ENCODE measurements at regions not wholly inside any gene's neighbourhood (a gene's known extent, or its start where the extent isn't known, plus 50 kb on each side); places are given as distances from the start of the nearest gene placed in this dataset.

DNA sequence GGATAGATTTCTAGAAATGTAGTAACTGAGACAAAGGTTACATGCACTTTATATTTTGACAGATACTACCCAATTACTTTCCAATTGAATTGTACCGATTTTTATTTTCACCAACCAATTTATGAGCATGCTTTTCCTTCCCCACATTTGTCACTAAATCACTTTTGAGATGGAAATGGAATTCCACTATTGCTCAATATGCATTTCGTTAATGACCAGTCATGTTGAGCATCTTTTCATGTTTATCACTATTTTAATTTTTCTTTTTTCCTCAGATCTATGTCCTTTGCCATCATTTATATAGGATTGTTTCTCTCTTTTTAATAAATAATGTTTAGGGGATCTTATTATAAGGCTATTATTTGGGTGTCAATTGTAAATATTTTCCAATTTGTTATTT lies 102.8 kb upstream of the SMIM36 start:
- TF ChIP-seq, protein P1, sequence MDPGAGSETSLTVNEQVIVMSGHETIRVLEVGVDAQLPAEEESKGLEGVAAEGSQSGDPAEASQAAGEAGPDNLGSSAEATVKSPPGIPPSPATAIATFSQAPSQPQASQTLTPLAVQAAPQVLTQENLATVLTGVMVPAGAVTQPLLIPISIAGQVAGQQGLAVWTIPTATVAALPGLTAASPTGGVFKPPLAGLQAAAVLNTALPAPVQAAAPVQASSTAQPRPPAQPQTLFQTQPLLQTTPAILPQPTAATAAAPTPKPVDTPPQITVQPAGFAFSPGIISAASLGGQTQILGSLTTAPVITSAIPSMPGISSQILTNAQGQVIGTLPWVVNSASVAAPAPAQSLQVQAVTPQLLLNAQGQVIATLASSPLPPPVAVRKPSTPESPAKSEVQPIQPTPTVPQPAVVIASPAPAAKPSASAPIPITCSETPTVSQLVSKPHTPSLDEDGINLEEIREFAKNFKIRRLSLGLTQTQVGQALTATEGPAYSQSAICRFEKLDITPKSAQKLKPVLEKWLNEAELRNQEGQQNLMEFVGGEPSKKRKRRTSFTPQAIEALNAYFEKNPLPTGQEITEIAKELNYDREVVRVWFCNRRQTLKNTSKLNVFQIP (CRISPR knock-in tag; IDR thresholded peaks at IDR 0.05; ENCODE audit: borderline replicate concordance, low read depth), result no peak
- TF ChIP-seq, protein P2, sequence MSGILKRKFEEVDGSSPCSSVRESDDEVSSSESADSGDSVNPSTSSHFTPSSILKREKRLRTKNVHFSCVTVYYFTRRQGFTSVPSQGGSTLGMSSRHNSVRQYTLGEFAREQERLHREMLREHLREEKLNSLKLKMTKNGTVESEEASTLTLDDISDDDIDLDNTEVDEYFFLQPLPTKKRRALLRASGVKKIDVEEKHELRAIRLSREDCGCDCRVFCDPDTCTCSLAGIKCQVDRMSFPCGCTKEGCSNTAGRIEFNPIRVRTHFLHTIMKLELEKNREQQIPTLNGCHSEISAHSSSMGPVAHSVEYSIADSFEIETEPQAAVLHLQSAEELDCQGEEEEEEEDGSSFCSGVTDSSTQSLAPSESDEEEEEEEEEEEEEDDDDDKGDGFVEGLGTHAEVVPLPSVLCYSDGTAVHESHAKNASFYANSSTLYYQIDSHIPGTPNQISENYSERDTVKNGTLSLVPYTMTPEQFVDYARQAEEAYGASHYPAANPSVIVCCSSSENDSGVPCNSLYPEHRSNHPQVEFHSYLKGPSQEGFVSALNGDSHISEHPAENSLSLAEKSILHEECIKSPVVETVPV (CRISPR knock-in tag; IDR thresholded peaks at IDR 0.05), result no peak
- no peak for TF ChIP-seq ARNTL (CRISPR knock-in tag; IDR thresholded peaks at IDR 0.05; ENCODE audit: borderline replicate concordance, low read depth)

DNA sequence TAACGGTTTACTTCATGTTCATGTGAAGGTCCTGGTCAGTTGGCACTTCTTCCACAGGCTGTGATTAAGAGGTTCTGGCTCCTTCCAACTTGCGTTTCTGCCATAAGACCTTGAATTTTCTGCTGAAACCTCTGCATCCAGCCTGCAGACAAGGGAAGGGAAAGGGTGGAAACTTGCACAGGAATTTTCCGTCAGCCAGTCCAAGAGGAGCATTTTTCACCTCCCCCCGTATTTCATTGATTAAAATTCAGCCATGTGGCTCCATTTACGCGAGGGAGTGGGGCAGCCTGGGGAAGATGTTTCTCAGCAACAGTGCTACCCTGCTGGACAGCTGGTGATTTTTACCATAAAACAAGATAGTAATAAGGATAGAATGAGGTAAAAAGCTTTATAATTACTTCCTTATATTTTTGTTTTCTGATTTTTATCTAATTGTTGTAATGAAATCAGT lies 101.5 kb upstream of the SMIM36 start:
- peak; percentile 56; the same call in 2 of the 3 replicates for ATAC-seq
- TF ChIP-seq, protein P2 (CRISPR knock-in tag; IDR thresholded peaks at IDR 0.05), result no peak
- TF ChIP-seq, protein P3, sequence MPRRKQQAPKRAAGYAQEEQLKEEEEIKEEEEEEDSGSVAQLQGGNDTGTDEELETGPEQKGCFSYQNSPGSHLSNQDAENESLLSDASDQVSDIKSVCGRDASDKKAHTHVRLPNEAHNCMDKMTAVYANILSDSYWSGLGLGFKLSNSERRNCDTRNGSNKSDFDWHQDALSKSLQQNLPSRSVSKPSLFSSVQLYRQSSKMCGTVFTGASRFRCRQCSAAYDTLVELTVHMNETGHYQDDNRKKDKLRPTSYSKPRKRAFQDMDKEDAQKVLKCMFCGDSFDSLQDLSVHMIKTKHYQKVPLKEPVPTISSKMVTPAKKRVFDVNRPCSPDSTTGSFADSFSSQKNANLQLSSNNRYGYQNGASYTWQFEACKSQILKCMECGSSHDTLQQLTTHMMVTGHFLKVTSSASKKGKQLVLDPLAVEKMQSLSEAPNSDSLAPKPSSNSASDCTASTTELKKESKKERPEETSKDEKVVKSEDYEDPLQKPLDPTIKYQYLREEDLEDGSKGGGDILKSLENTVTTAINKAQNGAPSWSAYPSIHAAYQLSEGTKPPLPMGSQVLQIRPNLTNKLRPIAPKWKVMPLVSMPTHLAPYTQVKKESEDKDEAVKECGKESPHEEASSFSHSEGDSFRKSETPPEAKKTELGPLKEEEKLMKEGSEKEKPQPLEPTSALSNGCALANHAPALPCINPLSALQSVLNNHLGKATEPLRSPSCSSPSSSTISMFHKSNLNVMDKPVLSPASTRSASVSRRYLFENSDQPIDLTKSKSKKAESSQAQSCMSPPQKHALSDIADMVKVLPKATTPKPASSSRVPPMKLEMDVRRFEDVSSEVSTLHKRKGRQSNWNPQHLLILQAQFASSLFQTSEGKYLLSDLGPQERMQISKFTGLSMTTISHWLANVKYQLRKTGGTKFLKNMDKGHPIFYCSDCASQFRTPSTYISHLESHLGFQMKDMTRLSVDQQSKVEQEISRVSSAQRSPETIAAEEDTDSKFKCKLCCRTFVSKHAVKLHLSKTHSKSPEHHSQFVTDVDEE (CRISPR knock-in tag; IDR thresholded peaks at IDR 0.05), result peak; percentile 80; the same call in 1 of the 2 replicates
- TF ChIP-seq TCF4 (CRISPR knock-in tag; IDR thresholded peaks at IDR 0.05; ENCODE audit: borderline replicate concordance), result peak; percentile 95

More for the DNA sequence above, 102.8 kb upstream of the SMIM36 start:
- ATAC-seq, result no peak

DNA sequence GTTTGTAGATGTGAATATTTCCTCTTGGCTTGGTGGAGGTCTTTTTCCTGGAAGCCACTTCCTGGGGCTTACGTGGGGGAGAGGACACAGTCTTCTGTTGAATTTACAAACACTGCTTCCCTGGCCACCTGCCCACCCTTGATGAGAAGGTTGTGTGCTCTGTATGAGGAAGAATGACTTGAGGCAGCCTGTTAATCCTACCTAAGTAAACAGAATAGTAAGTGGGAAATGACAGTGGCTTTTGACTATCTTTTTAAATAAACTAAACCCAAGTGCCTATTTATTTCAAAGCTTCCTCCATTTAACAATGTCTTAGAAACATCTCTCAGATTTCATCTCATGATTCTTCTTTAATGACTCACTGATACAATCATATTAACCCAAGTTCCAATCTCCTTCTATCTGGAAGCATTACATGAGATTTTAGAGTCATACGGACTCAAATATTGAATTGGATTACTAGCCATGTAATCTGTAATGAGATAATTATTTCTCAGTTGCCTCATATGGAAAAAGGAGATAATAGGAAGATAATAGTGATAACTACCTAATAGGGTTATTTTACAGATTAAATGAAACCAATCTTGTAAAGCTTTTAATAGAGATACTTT lies 96.6 kb upstream of the SMIM36 start:
- ATAC-seq, result peak; percentile 78
- TF ChIP-seq ZFP30 (CRISPR knock-in tag; IDR thresholded peaks at IDR 0.05) (no peak), TOX (CRISPR knock-in tag; IDR thresholded peaks at IDR 0.05; ENCODE audit: borderline replicate concordance) (no peak), ZNF8 (CRISPR knock-in tag; IDR thresholded peaks at IDR 0.05) (0 out of 2 replicates have a peak, but pooled peaks have one; percentile 10), GLIS3 (CRISPR knock-in tag; IDR thresholded peaks at IDR 0.05) (peak; percentile 29; the same call in 1 of the 2 replicates), PPARA (CRISPR knock-in tag; IDR thresholded peaks at IDR 0.05; ENCODE audit: borderline replicate concordance) (no peak), SNAI2 (CRISPR knock-in tag; IDR thresholded peaks at IDR 0.05) (peak; percentile 65; the same call in 1 of the 2 replicates), TCF4 (CRISPR knock-in tag; IDR thresholded peaks at IDR 0.05; ENCODE audit: borderline replicate concordance) (peak; percentile 88), ZNF565 (CRISPR knock-in tag; conservative IDR thresholded peaks at IDR 0.05; ENCODE audit: low read depth) (no peak), ISL1 (CRISPR knock-in tag; IDR thresholded peaks at IDR 0.05) (peak; percentile 97), ARNTL (CRISPR knock-in tag; IDR thresholded peaks at IDR 0.05; ENCODE audit: borderline replicate concordance, low read depth) (no peak), ESRRG (CRISPR knock-in tag; IDR thresholded peaks at IDR 0.05) (no peak), ZC3H10 (CRISPR knock-in tag; IDR thresholded peaks at IDR 0.05) (no peak), ZNF70 (CRISPR knock-in tag; IDR thresholded peaks at IDR 0.05) (no peak), OSR1 (CRISPR knock-in tag; IDR thresholded peaks at IDR 0.05) (no peak), RARB (CRISPR knock-in tag; IDR thresholded peaks at IDR 0.05) (no peak), BACH2 (CRISPR knock-in tag; IDR thresholded peaks at IDR 0.05; ENCODE audit: borderline replicate concordance) (no peak)
- TF ChIP-seq, protein P4, sequence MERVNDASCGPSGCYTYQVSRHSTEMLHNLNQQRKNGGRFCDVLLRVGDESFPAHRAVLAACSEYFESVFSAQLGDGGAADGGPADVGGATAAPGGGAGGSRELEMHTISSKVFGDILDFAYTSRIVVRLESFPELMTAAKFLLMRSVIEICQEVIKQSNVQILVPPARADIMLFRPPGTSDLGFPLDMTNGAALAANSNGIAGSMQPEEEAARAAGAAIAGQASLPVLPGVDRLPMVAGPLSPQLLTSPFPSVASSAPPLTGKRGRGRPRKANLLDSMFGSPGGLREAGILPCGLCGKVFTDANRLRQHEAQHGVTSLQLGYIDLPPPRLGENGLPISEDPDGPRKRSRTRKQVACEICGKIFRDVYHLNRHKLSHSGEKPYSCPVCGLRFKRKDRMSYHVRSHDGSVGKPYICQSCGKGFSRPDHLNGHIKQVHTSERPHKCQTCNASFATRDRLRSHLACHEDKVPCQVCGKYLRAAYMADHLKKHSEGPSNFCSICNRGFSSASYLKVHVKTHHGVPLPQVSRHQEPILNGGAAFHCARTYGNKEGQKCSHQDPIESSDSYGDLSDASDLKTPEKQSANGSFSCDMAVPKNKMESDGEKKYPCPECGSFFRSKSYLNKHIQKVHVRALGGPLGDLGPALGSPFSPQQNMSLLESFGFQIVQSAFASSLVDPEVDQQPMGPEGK (CRISPR knock-in tag; IDR thresholded peaks at IDR 0.05; ENCODE audit: borderline replicate concordance), result no peak
- TF ChIP-seq, protein P1 (CRISPR knock-in tag; IDR thresholded peaks at IDR 0.05; ENCODE audit: borderline replicate concordance, low read depth), result no peak
- TF ChIP-seq, protein P2 (CRISPR knock-in tag; IDR thresholded peaks at IDR 0.05), result no peak
- TF ChIP-seq, protein P3 (CRISPR knock-in tag; IDR thresholded peaks at IDR 0.05), result 0 out of 2 replicates have a peak, but pooled peaks have one; percentile 41

All from SK-N-SH treated with all-trans-retinoic acid at 6 μM for 48 hours (cell line).